GM18502 (cell line): ENCODE measurements at regions not wholly inside any gene's neighbourhood (a gene's known extent, or its start where the extent isn't known, plus 50 kb on each side); places are given as distances from the start of the nearest gene placed in this dataset.

Experiments
- ATAC-seq: cut with Tn5 transposase; IDR thresholded peaks from one replicate; pipeline ENCODE4 v1.9.1; 2021; ENCODE audit warnings: mild to moderate bottlenecking; ENCODE audit not compliant: unreplicated experiment, poor library complexity

GRCh38 chr12:78672033-78672432, 192.5 kb upstream of the SYT1 start:
- ATAC-seq: no peak

GRCh38 chr12:78674311-78675090, 190.1 kb upstream of the SYT1 start:
- no peak for ATAC-seq

DNA sequence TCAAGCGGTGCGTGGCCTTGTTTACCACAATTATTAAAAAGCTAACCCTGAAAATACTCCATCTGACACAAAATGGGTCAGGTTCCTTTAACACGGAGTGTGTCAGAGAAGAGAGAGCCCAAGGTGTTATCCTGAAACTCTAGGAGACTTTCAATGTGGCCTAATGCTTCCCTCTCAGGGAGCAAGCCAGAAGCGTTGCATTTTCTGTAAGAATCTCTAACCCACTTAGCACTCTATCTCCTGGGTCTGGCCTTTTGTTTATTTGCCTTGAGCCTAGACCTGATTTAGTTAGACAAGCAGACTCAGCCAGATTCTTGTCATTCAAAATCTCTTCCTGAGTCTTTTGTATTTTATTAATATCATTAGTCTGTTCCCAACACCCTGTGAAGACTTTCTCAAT, 184.0 kb upstream of the SYT1 start:
- ATAC-seq: no peak

DNA sequence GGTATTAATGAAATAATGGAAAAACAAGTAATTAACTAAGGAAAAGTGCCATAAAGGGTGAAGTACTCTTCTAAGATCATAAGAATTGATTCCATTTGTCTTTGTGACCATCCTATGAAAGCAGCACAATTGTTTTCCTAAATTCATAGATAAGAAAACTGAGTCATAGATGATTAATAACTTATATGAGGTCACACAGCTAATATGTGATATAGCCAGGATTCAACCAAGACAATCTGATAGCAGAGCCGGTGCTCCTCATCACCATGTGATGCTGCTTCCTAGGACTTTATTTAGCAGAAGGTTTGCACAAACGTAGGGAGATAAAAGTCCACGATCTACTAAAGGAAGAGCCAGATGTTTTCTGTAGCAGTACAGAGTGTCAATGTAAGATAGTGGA, 181.5 kb upstream of the SYT1 start:
- no peak for ATAC-seq

- ATAC-seq: no peak
Measured at GRCh38 chr12:78683626-78684025, 180.9 kb upstream of the SYT1 start.

DNA sequence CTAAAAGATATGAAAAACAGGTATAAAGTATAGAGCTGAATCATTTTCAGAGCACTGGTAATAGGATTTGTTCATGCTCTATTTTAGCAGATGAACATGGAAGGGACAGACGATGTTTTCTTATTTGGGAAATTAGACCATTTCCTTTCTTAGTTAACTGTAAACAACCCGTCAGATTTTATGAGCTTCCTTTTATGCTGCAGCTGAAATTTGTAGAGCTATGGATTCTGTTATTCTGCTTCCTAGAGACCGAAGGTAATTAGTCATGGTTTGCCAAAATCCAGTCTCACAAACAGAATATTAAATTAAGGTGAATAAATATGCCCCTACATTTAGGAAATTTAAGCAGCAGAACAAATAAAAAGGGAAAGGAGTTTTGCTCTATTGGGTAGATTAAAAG, 180.2 kb upstream of the SYT1 start:
- ATAC-seq: no peak

DNA sequence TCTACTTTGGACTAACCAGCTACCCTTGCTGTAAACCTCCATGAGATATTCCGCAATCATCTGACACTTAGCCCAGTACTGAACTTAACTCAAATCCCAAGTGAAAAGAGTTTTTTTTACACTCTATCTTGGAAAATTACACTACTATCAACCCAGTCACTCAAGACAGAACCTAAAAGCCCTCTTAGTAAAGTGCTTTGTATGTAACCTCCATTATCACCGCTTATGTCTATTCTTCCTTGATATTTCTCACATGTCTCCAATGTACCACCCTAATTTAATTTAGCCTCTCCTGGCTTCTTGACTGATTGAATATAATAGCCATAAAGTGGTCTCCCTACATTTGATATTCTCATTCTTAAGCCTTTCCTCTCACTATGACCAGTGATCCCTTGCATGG, 168.8 kb upstream of the SYT1 start:
- no peak for ATAC-seq

- ATAC-seq: no peak
Measured at GRCh38 chr12:78696267-78696666, 168.3 kb upstream of the SYT1 start.

DNA sequence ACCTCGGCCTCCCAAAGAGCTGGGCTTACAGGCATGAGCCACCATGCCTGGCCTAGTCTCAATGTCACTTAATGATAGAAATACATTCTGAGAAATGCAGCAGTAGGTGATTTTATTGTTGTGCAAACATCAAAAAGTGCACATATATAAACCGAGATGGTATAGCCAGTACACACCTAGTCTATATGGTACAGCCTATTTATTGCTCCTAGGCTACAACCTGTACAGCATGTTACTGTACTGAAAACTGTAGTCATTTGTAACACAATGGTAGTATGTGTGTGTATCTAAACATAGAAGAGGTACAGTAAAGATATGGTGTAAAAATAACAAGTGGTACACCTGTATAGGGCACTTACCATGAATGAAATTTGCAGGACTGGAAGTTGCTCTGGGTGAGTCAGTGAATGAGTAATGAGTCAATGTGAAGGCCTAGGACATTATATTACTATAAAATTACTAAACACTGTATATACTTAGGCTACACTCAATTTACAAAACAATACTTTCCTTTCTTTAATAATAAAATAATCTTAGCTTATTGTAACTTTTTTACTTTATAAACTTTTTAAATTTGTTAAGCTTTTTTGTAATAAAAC, 166.7 kb upstream of the SYT1 start:
- no peak for ATAC-seq

- no peak for ATAC-seq
Measured at GRCh38 chr12:78698747-78699146, 165.8 kb upstream of the SYT1 start.

DNA sequence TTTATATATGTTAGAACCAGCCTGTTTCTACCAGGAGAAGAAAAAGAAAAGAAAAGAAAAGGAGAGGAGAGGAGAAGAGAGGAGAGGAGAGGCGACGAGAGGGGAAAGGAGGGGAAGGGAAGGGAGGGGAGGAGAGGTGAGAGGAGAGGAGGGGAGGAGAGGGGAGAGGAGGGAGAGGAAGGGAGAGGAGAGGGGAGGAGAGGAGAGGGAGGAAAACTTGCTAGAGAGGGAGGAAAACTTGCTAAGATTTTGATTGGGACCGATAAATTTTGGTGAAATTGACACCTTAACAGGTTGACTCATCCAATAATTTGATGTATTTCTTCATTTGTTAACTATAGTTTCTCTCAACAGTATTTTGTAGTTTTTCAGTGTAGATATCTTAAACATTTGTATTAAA, 164.0 kb upstream of the SYT1 start:
- no peak for ATAC-seq

DNA sequence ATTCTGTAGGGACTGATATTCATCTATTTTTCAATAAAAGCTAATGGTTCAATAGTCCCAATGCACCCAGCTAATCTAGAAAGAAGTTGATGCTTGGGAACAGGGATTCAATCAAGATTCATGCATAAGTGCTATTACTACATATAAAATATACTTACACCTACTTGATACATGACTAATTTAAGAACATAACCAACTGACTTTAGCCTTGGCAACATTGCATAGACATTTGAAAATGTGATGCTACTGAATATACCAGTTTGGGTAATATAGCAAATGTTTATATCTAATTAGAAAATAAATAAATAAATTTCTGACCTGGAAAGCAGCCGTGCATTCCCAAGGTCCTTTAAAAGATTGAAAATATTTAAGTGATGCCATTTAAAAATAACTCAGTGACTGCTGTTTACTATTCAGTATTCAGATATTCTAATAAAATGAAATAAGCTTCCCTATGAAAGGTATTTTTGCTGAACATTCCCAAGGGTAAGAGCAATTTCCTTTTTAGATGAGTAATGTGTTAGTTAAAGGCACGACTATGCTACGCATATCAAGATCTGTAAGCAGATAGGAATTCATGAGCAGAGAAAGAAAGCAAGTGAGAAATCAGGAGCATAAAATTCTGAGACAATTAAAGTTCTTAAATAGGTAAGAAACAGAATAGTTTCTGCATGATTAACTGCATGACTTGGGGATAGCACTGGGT, 160.6 kb upstream of the SYT1 start:
- no peak for ATAC-seq

GRCh38 chr12:78711954-78712353, 152.6 kb upstream of the SYT1 start:
- no peak for ATAC-seq

GRCh38 chr12:78712834-78713481, 151.6 kb upstream of the SYT1 start:
- ATAC-seq: no peak

- no peak for ATAC-seq
Measured at GRCh38 chr12:78719721-78720120, 144.9 kb upstream of the SYT1 start.

GRCh38 chr12:78721906-78722305, 142.7 kb upstream of the SYT1 start:
- ATAC-seq: no peak

DNA sequence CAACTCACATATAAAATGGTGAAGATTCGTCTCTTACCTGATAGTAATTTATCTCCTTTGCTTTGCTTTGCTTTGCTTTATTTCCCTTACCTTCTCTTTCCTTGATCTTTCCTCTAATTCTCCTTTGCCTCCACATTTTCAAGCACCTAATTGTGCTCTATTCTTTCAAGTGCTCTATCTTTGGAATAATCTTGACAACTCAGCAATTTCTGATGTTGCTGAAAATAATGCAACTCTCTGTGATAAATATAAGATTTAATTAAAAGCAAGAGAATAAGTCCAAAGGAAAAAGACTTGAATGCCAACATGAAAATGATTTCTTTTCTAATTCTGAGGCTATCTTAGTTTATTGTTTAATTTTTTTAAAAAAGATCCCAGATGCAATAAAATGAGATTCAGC, 139.5 kb upstream of the SYT1 start:
- ATAC-seq: no peak

DNA sequence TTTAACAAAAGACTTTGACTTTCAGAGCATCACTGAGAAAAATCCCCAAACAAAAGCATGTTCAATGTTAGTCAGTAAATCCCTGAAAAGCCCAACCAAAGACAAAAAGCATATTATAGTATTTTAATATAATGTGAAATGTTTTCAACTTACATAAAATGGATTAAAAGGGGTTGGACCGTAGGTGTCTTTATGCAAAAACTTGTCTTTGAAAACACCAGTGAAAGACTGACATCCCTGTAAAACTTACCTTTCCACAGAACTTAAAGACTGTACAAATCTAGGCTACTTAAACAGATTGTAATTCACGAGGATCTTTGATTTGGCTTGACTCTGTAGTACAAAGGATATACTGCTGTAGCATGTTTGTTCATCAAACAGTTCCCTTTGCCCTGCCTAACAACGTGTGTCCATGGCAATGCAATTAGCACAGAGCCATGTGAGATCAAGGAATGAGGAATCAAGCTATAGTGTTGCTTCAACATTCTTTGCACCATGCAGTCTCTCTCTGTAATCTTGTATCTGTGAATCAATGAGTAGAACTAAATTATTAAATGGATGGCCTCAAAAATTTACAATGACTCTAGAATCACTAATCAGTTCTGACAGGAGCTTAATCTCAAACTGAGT, 138.5 kb upstream of the SYT1 start:
- ATAC-seq: no peak

- no peak for ATAC-seq
Measured at GRCh38 chr12:78726854-78727253, 137.7 kb upstream of the SYT1 start.

DNA sequence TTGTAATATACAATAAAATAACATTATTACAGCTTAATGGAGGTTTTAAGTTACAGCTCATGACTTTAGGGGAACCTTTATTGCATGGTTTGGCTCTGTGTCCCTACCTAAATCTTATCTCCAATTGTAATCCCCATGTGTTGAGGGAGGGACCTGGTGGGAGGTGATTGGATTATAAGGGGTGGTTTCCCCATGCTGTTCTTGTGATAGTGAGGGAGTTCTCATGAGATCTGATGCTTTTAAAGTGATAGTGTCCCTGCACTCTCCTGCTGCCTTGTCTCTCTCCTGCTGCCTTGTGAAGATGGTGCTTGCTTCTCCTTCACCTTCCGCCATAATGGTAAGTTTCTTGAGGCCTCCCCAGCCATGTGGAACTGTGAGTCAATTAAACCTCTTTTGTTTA, 132.1 kb upstream of the SYT1 start:
- ATAC-seq: no peak

DNA sequence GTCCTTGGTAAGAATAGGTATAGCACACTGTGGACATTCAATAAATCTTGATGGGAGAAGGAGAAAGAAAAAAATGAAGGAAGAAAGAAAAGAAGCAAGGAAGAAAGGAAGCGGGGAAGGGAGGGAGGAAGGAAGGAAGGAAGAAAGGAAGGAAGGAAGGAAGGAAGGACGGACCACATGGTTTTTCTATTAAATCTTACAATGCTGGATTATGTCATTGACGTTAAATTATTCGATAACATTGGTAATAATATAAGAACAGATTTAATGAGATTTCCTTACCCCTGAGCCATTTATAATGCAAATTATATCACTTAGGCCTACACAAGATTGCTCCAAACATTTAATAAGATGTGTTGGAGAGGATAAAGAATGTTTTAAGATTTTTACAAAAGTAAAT, 124.9 kb upstream of the SYT1 start:
- no peak for ATAC-seq
